Liver (tissue), 3 donors: ENCODE measurements at regions not wholly inside any gene's neighbourhood (a gene's known extent, or its start where the extent isn't known, plus 50 kb on each side); places are given as distances from the start of the nearest gene placed in this dataset.

Experiments used
- ATF3 ChIP-seq: IDR thresholded peaks from 2 replicates; pipeline ENCODE4 v1.6.1; 2016; ENCODE audit warnings: antibody characterized with exemption
- CTCF ChIP-seq: fragments of 150-350 bp; IDR thresholded peaks from 2 replicates; pipeline ENCODE4 v1.5.1; 2017; ENCODE audit warnings: improper control_type of control experiment, low read depth, low read length; ENCODE audit not compliant: missing input control
- REST ChIP-seq: IDR thresholded peaks from 2 replicates; pipeline ENCODE4 v1.6.1; 2016; ENCODE audit warnings: antibody characterized with exemption, mild to moderate bottlenecking
- TAF1 ChIP-seq: conservative IDR thresholded peaks from 2 replicates; pipeline ENCODE4 v1.6.1; 2016; ENCODE audit warnings: antibody characterized with exemption, mild to moderate bottlenecking
- donor health status: healthy.
- donor health status: healthy.

- no peak for TF ChIP-seq CTCF
- TF ChIP-seq ATF3, result no peak
- TF ChIP-seq TAF1, result no peak
- TF ChIP-seq REST, result no peak
Observed at GRCh38 chr16:52783616-52784015, 236.7 kb upstream of the TOX3 start.
